GM12878 (cell line): ENCODE measurements at regions not wholly inside any gene's neighbourhood (a gene's known extent, or its start where the extent isn't known, plus 50 kb on each side); places are given as distances from the start of the nearest gene placed in this dataset.

Experiments
- ATAC-seq: fragments of 200-7000 bp; cut with Tn5 transposase; 3 replicates; pipeline ENCODE4 v1.9.1; 2020; ENCODE audit warnings: mild to moderate bottlenecking, moderate library complexity
- BruUV-seq: library from RNA; stranded (reverse); fragments of 400-500 nt; replicated peaks from 2 replicates; lab custom pipeline; 2021; lab: Mats Ljungman, UMichigan
- CTCF ChIA-PET: fragments of 300-600 bp; sonication (Branson Sonifier 250); formaldehyde crosslinking; extraction: SDS; loops from one replicate; lab custom pipeline; 2021; ENCODE audit warnings: inconsistent platforms; lab: Yijun Ruan, JAX
- POLR2A ChIA-PET: fragments of 350-600 bp; formaldehyde crosslinking; extraction: SDS; loops from one replicate; lab custom pipeline; 2021; ENCODE audit warnings: inconsistent platforms; lab: Charles Lee
- RAD21 ChIA-PET: fragments of 300-600 bp; sonication (Branson Sonifier 250); formaldehyde crosslinking; loops from one replicate; lab custom pipeline; 2023; ENCODE audit warnings: antibody characterized with exemption; ENCODE audit not compliant: unreplicated experiment; lab: Charles Lee
- SMC1A ChIA-PET: fragments of 300-600 bp; sonication (Branson Sonifier 250); formaldehyde crosslinking; loops from one replicate; lab custom pipeline; 2023; ENCODE audit not compliant: unreplicated experiment, uncharacterized antibody; lab: Charles Lee
- DNase-seq: peaks from one replicate; pipeline ENCODE4 v3.0.0-alpha.2; 2011; ENCODE audit warnings: low read depth, low spot score
- FAIRE-seq: peaks from 3 replicates; lab custom pipeline; 2011; peaks lifted over from hg19 to GRCh38; lab: Jason Lieb, UNC
- H2AFZ ChIP-seq: 2 replicates; pipeline ENCODE4 v1.6.0; 2011; ENCODE audit warnings: low read depth, low read length, control low read depth; ENCODE audit not compliant: control insufficient read depth
- H3K27ac ChIP-seq: 2 replicates; pipeline ENCODE4 v1.5.1; 2011; ENCODE audit warnings: control low read depth; ENCODE audit not compliant: control insufficient read depth, insufficient read depth
- H3K27me3 ChIP-seq, 2 experiments: replicated peaks in 1 of 2; 2 replicates each; pipeline versions ENCODE4 v1.6.0 to v1.6.1; 2011; ENCODE audit warnings: low read length in 1 of 2; ENCODE audit not compliant: control insufficient read depth in 2 of 2, insufficient read depth in 2 of 2
- H3K36me3 ChIP-seq, 2 experiments: 2 replicates each; pipeline ENCODE4 v1.5.1; 2011; ENCODE audit warnings: low read length in 1 of 2; ENCODE audit not compliant: control insufficient read depth in 2 of 2, insufficient read depth in 2 of 2
- H3K4me1 ChIP-seq: 2 replicates; pipeline ENCODE4 v1.6.1; 2011; ENCODE audit warnings: mild to moderate bottlenecking, low read length, moderate library complexity, mixed read lengths; ENCODE audit not compliant: control insufficient read depth, insufficient read depth
- H3K4me2 ChIP-seq: 2 replicates; pipeline ENCODE4 v1.6.0; 2011; ENCODE audit warnings: control low read depth; ENCODE audit not compliant: control insufficient read depth, insufficient read depth
- H3K4me3 ChIP-seq: fragments of 200-600 bp; sonication (generic); 2 replicates; pipeline ENCODE4 v1.5.1; 2016
- H3K79me2 ChIP-seq: 2 replicates; pipeline ENCODE4 v1.6.0; 2011; ENCODE audit warnings: low read length; ENCODE audit not compliant: control insufficient read depth, insufficient read depth
- H3K9ac ChIP-seq: 2 replicates; pipeline ENCODE4 v1.8.0; 2011; ENCODE audit warnings: low read length, control low read depth, mixed read lengths; ENCODE audit not compliant: control insufficient read depth, insufficient read depth
- H3K9me3 ChIP-seq: replicated peaks from 3 replicates; pipeline ENCODE4 v1.5.1; 2011; ENCODE audit warnings: mild to moderate bottlenecking, low read length; ENCODE audit not compliant: control insufficient read depth, insufficient read depth
- H4K20me1 ChIP-seq: 2 replicates; pipeline ENCODE4 v1.6.0; 2011; ENCODE audit not compliant: control insufficient read depth, insufficient read depth
- BCL11A ChIP-seq: IDR thresholded peaks from 2 replicates; pipeline ENCODE4 v1.6.1; 2011; ENCODE audit warnings: low read depth, low read length
- BHLHE40 ChIP-seq, 2 experiments: fragments of 450-650 bp in 1 of 2; IDR thresholded peaks; 2 replicates each; pipeline ENCODE4 v1.6.1; 2011 to 2017; ENCODE audit warnings: low read depth in 2 of 2, borderline replicate concordance in 1 of 2, improper control_type of control experiment in 1 of 2, low read length in 1 of 2, mild to moderate bottlenecking in 1 of 2
- CBFB ChIP-seq: IDR thresholded peaks from 2 replicates; pipeline ENCODE4 v1.6.1; 2016; ENCODE audit warnings: antibody characterized with exemption, low read depth
- FOXM1 ChIP-seq: IDR thresholded peaks from 2 replicates; pipeline ENCODE4 v1.6.1; 2012; ENCODE audit warnings: low read depth, mild to moderate bottlenecking, inconsistent platforms, low read length, moderate library complexity
- IKZF1 ChIP-seq: fragments of 450-650 bp; conservative IDR thresholded peaks from 2 replicates; pipeline ENCODE4 v1.6.1; 2017; ENCODE audit warnings: antibody characterized with exemption, mild to moderate bottlenecking
- JUND ChIP-seq: IDR thresholded peaks from 2 replicates; pipeline ENCODE4 v1.6.1; 2012; ENCODE audit warnings: low read depth, mild to moderate bottlenecking, low read length, improper control_type of control experiment, moderate library complexity
- KAT2A ChIP-seq: conservative IDR thresholded peaks from 2 replicates; pipeline ENCODE4 v1.6.1; 2011; ENCODE audit warnings: low read depth, low read length; ENCODE audit not compliant: control insufficient read depth
- MEF2B ChIP-seq: fragments of 450-650 bp; IDR thresholded peaks from 2 replicates; pipeline ENCODE4 v1.6.1; 2018; ENCODE audit warnings: mild to moderate bottlenecking, moderate library complexity; ENCODE audit not compliant: partially characterized antibody, poor library complexity, severe bottlenecking
- NFIC ChIP-seq: IDR thresholded peaks from 2 replicates; pipeline ENCODE4 v1.6.1; 2012; ENCODE audit warnings: low read depth, mild to moderate bottlenecking, inconsistent platforms, low read length, moderate library complexity
- NFYB ChIP-seq: IDR thresholded peaks from 2 replicates; pipeline ENCODE4 v1.6.1; 2011; ENCODE audit warnings: low read depth, mild to moderate bottlenecking, low read length, improper control_type of control experiment, moderate library complexity; ENCODE audit not compliant: insufficient read depth
- POU2F2 ChIP-seq: IDR thresholded peaks from 3 replicates; pipeline ENCODE4 v1.6.1; 2011; ENCODE audit warnings: low read depth, mild to moderate bottlenecking, low read length, borderline replicate concordance
- RFX5 ChIP-seq: IDR thresholded peaks from 2 replicates; pipeline ENCODE4 v1.6.1; 2011; ENCODE audit warnings: low read depth, low read length, improper control_type of control experiment
- SMAD1 ChIP-seq: fragments of 450-650 bp; IDR thresholded peaks from 2 replicates; pipeline ENCODE4 v1.6.1; 2018; ENCODE audit warnings: mild to moderate bottlenecking, low read depth; ENCODE audit not compliant: partially characterized antibody
- SPI1 ChIP-seq: IDR thresholded peaks from 2 replicates; pipeline ENCODE4 v1.6.1; 2011; ENCODE audit warnings: low read depth, mild to moderate bottlenecking, low read length, moderate library complexity, borderline replicate concordance; ENCODE audit not compliant: insufficient read depth
- SREBF2 ChIP-seq: IDR thresholded peaks from 2 replicates; pipeline ENCODE4 v1.6.1; 2012; ENCODE audit warnings: mild to moderate bottlenecking, low read length
- SRF ChIP-seq, 2 experiments: IDR thresholded peaks; 2 replicates each; pipeline ENCODE4 v1.6.1; 2011; ENCODE audit warnings: low read depth in 2 of 2, low read length in 2 of 2, mild to moderate bottlenecking in 1 of 2, moderate library complexity in 1 of 2
- TAF1 ChIP-seq: IDR thresholded peaks from 2 replicates; pipeline ENCODE4 v1.6.1; 2011; ENCODE audit warnings: mild to moderate bottlenecking, low read depth, low read length, borderline replicate concordance
- TCF7 ChIP-seq: IDR thresholded peaks from 2 replicates; pipeline ENCODE4 v1.6.1; 2014; ENCODE audit warnings: antibody characterized with exemption, borderline replicate concordance
- in situ Hi-C: fragments of 300-500 bp; cut with MboI; formaldehyde crosslinking; loops from 9 replicates; pipeline ENCODE4 v1.14.3; 2018; ENCODE audit warnings: mixed read lengths
- intact Hi-C: fragments of 100-400 bp; cut with micrococcal nuclease; formaldehyde crosslinking; loops from one replicate; pipeline ENCODE4 v1.14.2; 2022; ENCODE audit not compliant: unreplicated experiment
- TF ChIP-seq, protein P1 (sequence below): IDR thresholded peaks from 2 replicates; pipeline ENCODE4 v1.6.1; 2011; ENCODE audit warnings: low read depth, mild to moderate bottlenecking, low read length, moderate library complexity, borderline replicate concordance; ENCODE audit errors: extremely low read depth
- TF ChIP-seq, protein P2 (sequence below): IDR thresholded peaks from 2 replicates; pipeline ENCODE4 v1.6.1; 2012; ENCODE audit warnings: low read depth, low read length, improper control_type of control experiment

DNA sequence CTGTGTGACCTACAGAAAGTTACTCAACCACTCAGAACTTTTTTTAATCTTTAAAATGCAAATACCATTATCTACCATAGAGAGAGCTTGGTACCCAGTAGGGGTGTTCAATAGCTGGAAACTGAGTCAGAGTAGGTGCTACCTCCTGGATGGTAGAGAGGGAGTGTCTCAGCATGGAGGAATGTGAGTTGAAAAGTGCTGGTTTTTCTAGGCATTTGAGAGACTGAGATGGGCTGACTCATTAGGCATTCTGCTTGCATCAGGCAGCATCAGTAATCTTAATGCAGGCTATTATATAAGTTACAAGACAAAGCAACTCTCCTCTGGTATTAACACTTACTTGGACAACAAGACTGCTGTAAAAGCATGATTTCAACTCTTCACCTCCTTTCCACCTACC, 70.9 kb upstream of the ARHGEF9 start:
- H4K20me1 ChIP-seq: no peaks in the 10 kb centered on the region
- H3K4me1 ChIP-seq: no peaks in the 10 kb centered on the region
- FAIRE-seq (no peak), DNase-seq (no peak)
- POLR2A ChIA-PET: no interaction called here
- H3K9me3 ChIP-seq: no peaks in the 10 kb centered on the region
- in situ Hi-C loops: no loop called here
- TF ChIP-seq SMAD1: no peak
- no peak for TF ChIP-seq SRF (IDR thresholded peaks at IDR 0.05; ENCODE audit: low read depth in 2 of 2, low read length in 2 of 2)
- TF ChIP-seq BCL11A: no peak
- TF ChIP-seq NFYB: no peak
- TF ChIP-seq CBFB: no peak
- TF ChIP-seq, protein P1, sequence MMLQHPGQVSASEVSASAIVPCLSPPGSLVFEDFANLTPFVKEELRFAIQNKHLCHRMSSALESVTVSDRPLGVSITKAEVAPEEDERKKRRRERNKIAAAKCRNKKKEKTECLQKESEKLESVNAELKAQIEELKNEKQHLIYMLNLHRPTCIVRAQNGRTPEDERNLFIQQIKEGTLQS: no peak
- TF ChIP-seq TCF7: no peak
- TF ChIP-seq POU2F2: no peak
- no peak for TF ChIP-seq IKZF1
- no peak for TF ChIP-seq SREBF2
- no peak for TF ChIP-seq NFIC
- TF ChIP-seq FOXM1: no peak
- TF ChIP-seq SPI1: no peak
- no peak for TF ChIP-seq RFX5
- no peak for TF ChIP-seq BHLHE40 (IDR thresholded peaks at IDR 0.05; ENCODE audit: borderline replicate concordance in 1 of 2, low read depth in 2 of 2, low read length in 1 of 2)
- TF ChIP-seq, protein P2, sequence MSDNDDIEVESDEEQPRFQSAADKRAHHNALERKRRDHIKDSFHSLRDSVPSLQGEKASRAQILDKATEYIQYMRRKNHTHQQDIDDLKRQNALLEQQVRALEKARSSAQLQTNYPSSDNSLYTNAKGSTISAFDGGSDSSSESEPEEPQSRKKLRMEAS: no peak
- TF ChIP-seq TAF1: no peak
- no peak for TF ChIP-seq JUND
- TF ChIP-seq MEF2B: no peak
- TF ChIP-seq KAT2A: no peak
- TF ChIP-seq, all 136 proteins: peak for 0
- Histone ChIP-seq H3K79me2 (no peaks in the 10 kb centered on the region), H3K4me2 (no peak overlapping the region), H3K36me3 (no peaks in the 10 kb centered on the region), H3K27me3 (no peaks in the 10 kb centered on the region), H3K27ac (no peak overlapping the region), H3K4me3 (no peak overlapping the region), H3K9ac (no peak overlapping the region), H2AFZ (no peak overlapping the region)
- ChIA-PET CTCF (no interaction called here), RAD21 (no interaction called here), SMC1A (no interaction called here)
- BruUV-seq: no TSS peak
- ATAC-seq: no peak
- intact Hi-C loops: no loop called here
